ENCODE measurements at regions not wholly inside any gene's neighbourhood (a gene's known extent, or its start where the extent isn't known, plus 50 kb on each side); places are given as distances from the start of the nearest gene placed in this dataset.

GRCh38 chr17:54745862-54746261, 154.8 kb upstream of the TOM1L1 start:
- TF ChIP-seq ZNF274 (IDR thresholded peaks at IDR 0.05; ENCODE audit: low read depth, low read length), result no peak
- TF ChIP-seq SUZ12 (IDR thresholded peaks at IDR 0.05; ENCODE audit: extremely low read depth, insufficient read depth, insufficient read length), result no peak
- TF ChIP-seq YY1 (IDR thresholded peaks at IDR 0.05; ENCODE audit: insufficient read depth, insufficient read length), result no peak
